NOMO-1 treated with DMSO at 0.1 percent for 48 hours (cell line): ENCODE measurements at regions not wholly inside any gene's neighbourhood (a gene's known extent, or its start where the extent isn't known, plus 50 kb on each side); places are given as distances from the start of the nearest gene placed in this dataset.
"Not testable (repeated sequence)": the region's sequence is repeated elsewhere in the genome, so short reads cannot be mapped to it uniquely, and the experiment has no call there.

Experiments used
- DNase-seq: peaks from one replicate; lab custom pipeline; 2025; ENCODE audit not compliant: unreplicated experiment; lab: John Stamatoyannopoulos, UW

- DNase-seq: not testable (repeated sequence)
Measured at GRCh38 chr16:10272250-10272854, 90.1 kb upstream of the GRIN2A start.

DNA sequence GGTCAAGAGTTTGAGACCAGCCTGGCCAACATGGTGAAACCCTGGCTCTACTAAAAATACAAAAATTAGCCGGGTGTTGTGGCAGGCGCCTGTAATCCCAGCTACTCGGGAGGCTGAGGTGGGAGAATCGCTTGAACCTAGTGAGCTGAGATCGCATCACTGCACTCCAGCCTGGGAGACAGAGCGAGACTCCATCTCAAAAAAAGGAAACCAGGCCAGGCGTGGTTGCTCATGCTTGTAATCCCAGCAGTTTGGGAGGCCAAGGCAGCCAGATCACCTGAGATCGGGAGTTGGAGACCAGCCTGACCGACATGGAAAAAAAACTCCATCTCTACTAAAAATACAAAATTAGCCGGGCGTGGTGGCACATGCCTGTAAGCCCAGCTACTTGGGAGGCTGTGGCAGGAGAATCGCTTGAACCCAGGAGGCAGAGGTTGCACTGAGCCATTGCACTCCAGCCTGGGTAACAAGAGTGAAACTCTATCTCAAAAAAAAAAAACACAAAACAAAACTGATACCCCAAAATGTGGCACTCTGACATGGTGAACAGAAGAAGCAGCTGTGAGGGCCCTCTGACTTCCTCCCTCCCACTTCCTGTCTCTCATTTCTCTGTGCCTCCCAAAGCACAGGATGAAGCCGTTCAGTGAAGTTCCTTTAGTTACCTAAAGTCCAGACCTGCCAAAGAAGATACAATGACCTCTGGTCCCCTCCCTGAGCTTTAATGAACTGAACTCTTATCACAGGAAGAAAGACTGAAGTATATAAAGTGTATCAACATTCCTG is 93.2 kb upstream of the GRIN2A start:
- not testable (repeated sequence) for DNase-seq

GRCh38 chr16:10277597-10277996 is 95.4 kb upstream of the GRIN2A start:
- no peak for DNase-seq

DNA sequence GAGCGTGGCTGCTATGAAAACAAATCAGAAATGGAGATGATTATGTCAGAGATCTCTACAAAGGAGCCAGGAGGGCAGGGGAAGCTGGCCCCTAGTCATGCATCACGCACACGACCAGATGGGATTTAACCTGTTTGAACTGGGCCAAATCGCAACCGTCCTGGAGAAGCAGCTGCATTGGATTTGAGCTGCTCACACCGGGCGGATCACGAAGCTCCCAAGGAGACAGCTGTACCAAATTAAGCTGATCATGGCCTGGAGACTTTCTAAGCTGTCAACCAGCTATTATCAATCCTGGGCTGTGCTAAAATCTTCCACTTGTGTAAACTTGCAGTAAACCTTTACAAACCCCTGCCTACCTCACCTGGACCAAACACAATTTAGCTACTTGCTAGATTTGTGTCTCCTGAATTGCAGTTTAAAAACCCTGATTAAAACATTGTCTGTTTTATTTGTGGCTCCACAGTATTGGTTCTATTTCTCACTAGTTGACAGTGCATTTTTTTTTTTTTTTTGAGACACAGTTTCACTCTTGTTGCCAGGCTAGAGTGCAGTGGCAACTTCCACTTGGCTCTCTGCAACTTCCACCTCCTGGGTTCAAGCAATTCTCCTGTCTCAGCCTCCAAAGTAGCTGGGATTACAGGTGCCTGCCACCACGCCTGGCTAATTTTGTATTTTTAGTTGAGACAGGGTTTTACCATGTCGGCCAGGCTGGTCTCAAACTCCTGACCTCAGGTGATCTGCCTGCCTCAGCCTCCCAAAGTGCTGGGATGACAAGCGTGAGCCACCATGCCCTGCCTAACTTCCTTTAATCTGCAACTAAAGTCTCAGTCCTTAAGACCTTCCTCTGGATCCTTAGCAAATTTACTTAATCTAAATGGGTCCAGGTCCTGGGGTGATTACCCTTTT is 98.3 kb upstream of the GRIN2A start:
- no peak for DNase-seq

GRCh38 chr16:10282367-10282766 is 100.1 kb upstream of the GRIN2A start:
- no peak for DNase-seq

DNA sequence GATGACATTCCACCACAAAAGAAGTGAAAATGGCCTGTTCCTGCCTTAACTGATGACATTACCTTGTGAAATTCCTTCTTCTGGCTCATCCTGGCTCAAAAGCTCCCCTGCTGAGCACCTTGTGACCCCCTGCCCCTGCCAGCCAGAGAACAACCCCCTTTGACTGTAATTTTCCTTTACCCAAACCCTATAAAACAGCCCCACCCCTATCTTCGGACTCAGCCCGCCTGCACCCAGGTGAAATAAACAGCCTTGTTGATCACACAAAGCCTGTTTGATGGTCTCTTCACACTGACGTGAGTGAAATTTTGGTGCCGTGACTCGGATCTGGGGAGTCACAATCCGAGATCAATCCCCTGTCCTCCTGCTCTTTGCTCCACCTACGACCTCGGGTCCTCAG is 101.0 kb upstream of the GRIN2A start:
- not testable (repeated sequence) for DNase-seq

DNA sequence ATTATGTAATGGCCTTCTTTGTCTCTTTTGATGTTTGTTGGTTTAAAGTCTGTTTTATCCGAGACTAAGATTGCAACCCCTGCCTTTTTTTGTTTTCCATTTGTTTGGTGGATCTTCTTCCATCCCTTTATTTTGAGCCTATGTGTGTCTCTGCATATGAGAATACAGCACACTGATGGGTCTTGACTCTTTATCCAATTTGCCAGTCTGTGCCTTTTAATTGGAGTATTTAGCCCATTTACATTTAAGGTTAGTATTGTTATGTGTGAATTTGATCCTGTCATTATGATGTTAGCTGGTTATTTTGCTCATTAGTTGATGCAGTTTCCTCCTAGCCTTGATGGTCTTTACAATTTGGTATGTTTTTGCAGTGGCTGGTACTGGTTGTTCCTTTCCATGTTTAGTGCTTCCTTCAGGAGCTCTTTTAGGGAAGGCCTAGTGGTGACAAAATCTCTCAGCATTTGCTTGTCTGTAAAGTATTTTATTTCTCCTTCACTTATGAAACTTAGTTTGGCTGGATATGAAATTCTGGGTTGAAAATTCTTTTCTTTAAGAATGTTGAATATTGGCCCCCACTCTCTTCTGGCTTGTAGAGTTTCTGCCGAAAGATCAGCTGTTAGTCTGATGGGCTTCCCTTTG is 95.3 kb upstream of the ATF7IP2 start:
- not testable (repeated sequence) for DNase-seq

GRCh38 chr16:10292197-10292596 is 93.7 kb upstream of the ATF7IP2 start:
- DNase-seq: not testable (repeated sequence)

GRCh38 chr16:10292976-10293375 is 92.9 kb upstream of the ATF7IP2 start:
- not testable (repeated sequence) for DNase-seq

DNA sequence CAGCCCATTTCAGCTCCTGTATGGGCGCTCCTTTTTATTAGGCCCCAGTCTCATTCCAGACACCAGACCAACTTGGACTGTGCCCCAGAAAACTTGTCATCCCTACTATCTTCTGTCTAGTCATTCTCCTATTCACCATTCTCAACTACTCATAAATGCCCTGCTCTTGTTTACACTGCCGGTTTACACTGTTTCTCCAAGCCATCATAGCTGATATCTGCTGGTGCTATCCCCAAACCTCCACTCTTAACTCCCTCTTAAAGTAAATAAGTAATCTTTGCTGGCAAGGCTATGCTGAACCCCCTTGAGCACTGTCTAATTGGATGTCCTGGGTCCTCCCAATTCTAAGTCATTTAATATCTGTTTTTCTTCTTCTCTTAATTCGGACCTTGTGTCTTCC is 91.7 kb upstream of the ATF7IP2 start:
- DNase-seq: not testable (repeated sequence)

DNA sequence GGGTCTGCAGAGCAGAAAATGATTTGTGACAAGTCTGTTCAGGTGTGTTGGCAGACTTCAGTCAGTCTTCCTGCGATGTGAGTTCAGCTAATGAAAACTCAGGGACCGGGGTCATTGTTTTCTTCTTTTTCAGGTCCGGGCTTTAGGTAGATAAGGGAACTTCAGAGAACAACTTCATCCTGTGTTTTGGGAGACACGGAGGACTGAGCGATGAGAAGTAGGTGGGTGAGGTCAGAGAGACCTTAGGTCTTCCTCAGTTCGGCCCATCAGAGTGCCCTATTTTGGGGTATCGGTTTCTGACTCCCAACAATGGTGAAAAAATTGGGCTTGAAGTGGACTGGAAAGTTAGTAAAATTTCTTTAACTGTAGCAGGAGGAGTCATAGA is 88.9 kb upstream of the ATF7IP2 start:
- no peak for DNase-seq

GRCh38 chr16:10297341-10298006 is 88.4 kb upstream of the ATF7IP2 start:
- DNase-seq: peak; percentile 96

DNA sequence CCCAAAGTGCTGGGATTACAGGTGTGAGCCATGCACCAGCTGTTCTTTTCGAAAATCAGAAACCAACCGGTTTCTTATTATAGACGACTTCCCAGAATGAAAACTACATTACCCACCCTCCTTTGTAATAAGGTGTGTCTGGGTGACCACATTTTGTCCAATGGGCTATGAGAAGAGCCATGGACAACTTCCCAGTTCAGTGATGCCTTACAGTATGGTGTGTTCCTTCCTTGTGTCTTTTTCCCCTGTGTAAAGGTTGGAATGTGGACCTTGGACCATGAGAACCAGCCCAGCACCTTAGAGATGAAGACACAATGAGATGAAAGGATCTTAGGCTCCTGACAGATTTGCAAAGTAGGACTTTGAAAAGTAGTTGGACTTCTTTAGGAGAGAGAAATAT is 85.0 kb upstream of the ATF7IP2 start:
- DNase-seq: no peak

- not testable (repeated sequence) for DNase-seq
Measured at GRCh38 chr16:10301547-10301946, 84.3 kb upstream of the ATF7IP2 start.

- DNase-seq: no peak
Measured at GRCh38 chr16:10305912-10306311, 79.9 kb upstream of the ATF7IP2 start.

DNA sequence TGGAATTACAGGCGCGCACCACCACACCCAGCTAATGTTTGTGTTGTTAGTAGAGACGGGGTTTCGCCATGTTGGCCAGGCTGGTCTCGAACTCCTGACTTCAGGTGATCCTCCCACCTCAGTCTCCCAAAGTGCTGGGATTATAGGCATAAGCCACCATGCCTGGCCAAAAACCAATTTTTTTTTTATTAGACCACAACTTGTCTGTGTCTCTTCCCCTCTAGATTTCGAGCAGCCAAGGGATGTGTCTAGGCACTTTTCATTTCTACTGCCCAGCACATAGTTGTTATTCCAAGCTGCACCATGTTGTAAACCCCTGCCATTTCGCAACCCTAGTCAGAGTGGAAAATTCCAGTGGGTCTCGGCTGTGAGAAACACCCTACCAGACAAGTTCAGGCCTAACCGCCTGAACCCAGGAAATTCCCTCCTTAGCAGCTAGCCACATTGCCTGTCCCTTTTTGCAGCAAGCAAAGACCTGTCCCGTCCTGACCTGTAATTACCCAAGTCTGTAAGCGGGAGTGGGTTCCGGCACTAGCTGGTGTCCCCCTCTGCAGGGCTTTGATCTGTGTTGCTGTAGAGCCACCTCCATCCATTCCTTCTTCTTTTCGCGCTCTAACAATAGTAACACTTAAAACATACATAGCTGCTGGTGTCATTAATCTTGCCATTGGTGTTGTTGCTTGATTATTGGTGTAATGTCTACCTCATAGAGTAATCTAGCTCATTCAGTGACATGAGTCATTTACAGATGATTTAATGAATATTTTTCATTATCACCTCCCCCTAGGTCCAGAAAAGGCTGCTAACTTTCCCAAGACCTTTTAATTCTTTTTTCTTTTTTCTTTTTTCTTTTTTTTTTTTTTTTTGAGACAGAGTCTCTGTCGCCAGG is 77.3 kb upstream of the ATF7IP2 start:
- no peak for DNase-seq

DNA sequence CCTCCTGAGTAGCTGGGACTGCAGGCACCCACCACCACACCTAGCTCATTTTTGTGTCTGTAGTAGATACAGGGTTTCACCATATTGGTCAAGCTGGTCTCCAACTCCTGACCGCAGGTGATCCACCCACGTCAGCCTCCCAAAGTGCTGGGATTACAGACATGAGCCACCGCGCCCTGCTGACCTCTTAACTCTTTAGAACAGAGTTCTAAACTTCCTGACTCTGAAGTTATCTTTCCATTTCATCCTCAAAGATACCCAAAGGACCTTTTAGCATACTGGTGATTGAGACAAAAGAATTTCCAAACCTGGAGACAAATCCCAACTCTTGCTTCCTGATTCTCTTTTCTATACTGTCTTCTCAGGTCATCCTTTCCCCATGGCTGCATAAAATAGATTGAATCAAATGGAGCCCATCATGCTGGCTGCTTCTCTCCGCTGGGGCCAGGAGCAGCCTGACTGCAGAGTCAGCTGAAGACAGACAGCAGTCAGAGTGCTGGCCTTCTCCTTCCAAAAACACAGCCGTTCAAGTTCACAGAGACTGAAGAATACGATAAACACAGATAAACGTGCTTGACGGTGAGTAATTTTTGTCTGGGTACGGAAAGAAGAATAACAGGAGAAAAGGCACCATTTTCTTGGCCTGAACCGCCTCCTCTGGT is 76.5 kb upstream of the ATF7IP2 start:
- no peak for DNase-seq

- no peak for DNase-seq
Measured at GRCh38 chr16:10312008-10312407, 73.9 kb upstream of the ATF7IP2 start.
